Ovary (tissue), 7 donors: ENCODE measurements at regions not wholly inside any gene's neighbourhood (a gene's known extent, or its start where the extent isn't known, plus 50 kb on each side); places are given as distances from the start of the nearest gene placed in this dataset.
"Not testable (repeated sequence)": the region's sequence is repeated elsewhere in the genome, so short reads cannot be mapped to it uniquely, and the experiment has no call there.

Experiments
- DNase-seq, 5 donors: peaks; one replicate each; pipeline ENCODE4 v3.0.0-alpha.2; 2019 to 2020
- H3K27ac ChIP-seq, 2 donors: fragments of 200-600 bp; one replicate each; pipeline versions ENCODE4 v1.5.1 to v1.8.0; 2019 to 2022
- H3K27me3 ChIP-seq: fragments of 200-600 bp; one replicate; pipeline ENCODE4 v1.8.0; 2022
- H3K36me3 ChIP-seq: fragments of 200-600 bp; sonication (generic); one replicate; pipeline ENCODE4 v1.5.1; 2019
- H3K4me1 ChIP-seq: one replicate; pipeline ENCODE4 v1.8.1; 2013; ENCODE audit warnings: mild to moderate bottlenecking, moderate library complexity; ENCODE audit not compliant: insufficient read depth
- H3K4me3 ChIP-seq: fragments of 200-600 bp; sonication (generic); one replicate; pipeline ENCODE4 v1.5.1; 2017
- H3K9me3 ChIP-seq, 2 donors: fragments of 200-600 bp in 1 of 2; sonication (generic) in 1 of 2; one replicate each; pipeline versions ENCODE4 v1.5.1 to v1.8.1; 2013 to 2019; ENCODE audit warnings: mild to moderate bottlenecking in 1 of 2, moderate library complexity in 1 of 2
- EP300 ChIP-seq: sonication (generic); formaldehyde crosslinking; IDR thresholded peaks from one replicate; pipeline ENCODE4 v1.6.1; 2017; ENCODE audit warnings: antibody characterized with exemption
- POLR2A ChIP-seq: fragments of 450-650 bp; IDR thresholded peaks from one replicate; pipeline ENCODE4 v1.6.1; 2017; ENCODE audit warnings: antibody characterized with exemption, mild to moderate bottlenecking, moderate library complexity
- WGBS, 3 donors: extraction: QIAGEN DNeasy Blood & Tissue Kit in 1 of 3; methylation state at CpG; one replicate each; pipeline versions ENCODE4 v1.1.5 to v1.1.7; 2013 to 2017; 5-methylcytosine and 5-hydroxymethylcytosine counted together
- intact Hi-C, 4 donors: fragments of 100-400 bp; cut with DNase I; formaldehyde crosslinking; loops; one replicate each; pipeline versions ENCODE4 v1.11.0 to v1.15.1; 2022 to 2023
- TF ChIP-seq, protein P1 (sequence below), 3 donors: fragments of 450-650 bp in 2 of 3; fragments of 200-600 bp in 1 of 3; IDR thresholded peaks; one replicate each; pipeline versions ENCODE4 v1.5.1 to v1.8.0; 2016 to 2022; ENCODE audit warnings: antibody characterized with exemption in 3 of 3, mild to moderate bottlenecking in 1 of 3
- donor health status: DM: no; HTN: no; CAD: no; lungs with moderate emphysema.
- donor health status: DM: no; HTN: no; CAD: no.
- donor health status: Bipolar disorder and iron deficiency.
- donor health status: DM: no; HTN: no; CAD: no.
- donor health status: DM: yes; HTN: yes; CAD: no.

DNA sequence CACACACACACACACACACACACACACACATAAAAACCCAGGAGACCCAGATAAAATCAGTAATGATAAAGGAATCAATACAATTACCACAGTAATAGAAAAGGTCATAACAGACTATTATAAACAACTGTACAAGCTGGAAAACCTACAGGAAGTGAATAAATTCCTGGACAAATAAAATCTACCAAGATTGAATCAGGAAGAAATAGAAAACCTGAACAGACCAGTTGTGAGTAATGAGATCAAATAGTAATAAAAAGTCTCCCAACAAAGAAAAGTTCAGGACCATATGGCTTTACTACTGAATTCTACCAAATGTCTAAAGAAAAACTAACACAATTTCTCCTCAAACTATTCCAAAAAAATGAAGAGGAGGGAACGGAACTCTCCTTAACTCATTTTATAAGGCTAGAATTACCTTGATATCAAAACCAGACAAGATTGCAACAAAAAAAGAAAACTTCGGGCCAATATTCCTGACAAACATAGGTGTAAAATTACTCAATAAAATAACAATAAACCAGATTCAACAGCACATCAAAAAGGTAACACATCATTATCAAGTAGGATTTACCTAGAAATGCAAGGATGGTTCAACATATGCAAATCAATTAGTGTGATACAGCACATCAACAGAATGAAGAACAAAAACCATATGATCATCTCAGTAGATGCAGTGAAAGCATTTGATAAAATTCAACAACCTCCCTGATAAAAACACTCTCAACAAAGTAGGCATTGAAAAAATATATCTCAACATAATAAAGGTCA, 325.2 kb upstream of the POU5F2 start:
- TF ChIP-seq, protein P1, sequence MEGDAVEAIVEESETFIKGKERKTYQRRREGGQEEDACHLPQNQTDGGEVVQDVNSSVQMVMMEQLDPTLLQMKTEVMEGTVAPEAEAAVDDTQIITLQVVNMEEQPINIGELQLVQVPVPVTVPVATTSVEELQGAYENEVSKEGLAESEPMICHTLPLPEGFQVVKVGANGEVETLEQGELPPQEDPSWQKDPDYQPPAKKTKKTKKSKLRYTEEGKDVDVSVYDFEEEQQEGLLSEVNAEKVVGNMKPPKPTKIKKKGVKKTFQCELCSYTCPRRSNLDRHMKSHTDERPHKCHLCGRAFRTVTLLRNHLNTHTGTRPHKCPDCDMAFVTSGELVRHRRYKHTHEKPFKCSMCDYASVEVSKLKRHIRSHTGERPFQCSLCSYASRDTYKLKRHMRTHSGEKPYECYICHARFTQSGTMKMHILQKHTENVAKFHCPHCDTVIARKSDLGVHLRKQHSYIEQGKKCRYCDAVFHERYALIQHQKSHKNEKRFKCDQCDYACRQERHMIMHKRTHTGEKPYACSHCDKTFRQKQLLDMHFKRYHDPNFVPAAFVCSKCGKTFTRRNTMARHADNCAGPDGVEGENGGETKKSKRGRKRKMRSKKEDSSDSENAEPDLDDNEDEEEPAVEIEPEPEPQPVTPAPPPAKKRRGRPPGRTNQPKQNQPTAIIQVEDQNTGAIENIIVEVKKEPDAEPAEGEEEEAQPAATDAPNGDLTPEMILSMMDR (IDR thresholded peaks at IDR 0.05) = no peak
- no peak for TF ChIP-seq EP300
- H3K4me1 ChIP-seq = no peaks in the 10 kb centered on the region
- no peaks in the 10 kb centered on the region for H3K36me3 ChIP-seq
- no peak for DNase-seq
- intact Hi-C loops = no loop called here
- 94 to 99% (median 95%) methylated on average over 2 of the region's 2 CpGs for WGBS, 3 donors
- H3K27me3 ChIP-seq = no peaks in the 10 kb centered on the region
- no peaks in the 10 kb centered on the region for H3K9me3 ChIP-seq
- no peak overlapping the region for H3K27ac ChIP-seq
- H3K4me3 ChIP-seq = no peak overlapping the region

GRCh38 chr5:94064025-94064424, 322.6 kb upstream of the POU5F2 start:
- H3K4me1 ChIP-seq = no peaks in the 10 kb centered on the region
- no peak for TF ChIP-seq EP300
- TF ChIP-seq, protein P1 (IDR thresholded peaks at IDR 0.05) = no peak
- no peak for TF ChIP-seq POLR2A
- H3K27ac ChIP-seq = no peak overlapping the region
- H3K4me3 ChIP-seq = no peak overlapping the region
- H3K36me3 ChIP-seq = no peaks in the 10 kb centered on the region
- H3K27me3 ChIP-seq = no peaks in the 10 kb centered on the region
- no peaks in the 10 kb centered on the region for H3K9me3 ChIP-seq
- intact Hi-C loops = no loop called here
- DNase-seq = no peak

DNA sequence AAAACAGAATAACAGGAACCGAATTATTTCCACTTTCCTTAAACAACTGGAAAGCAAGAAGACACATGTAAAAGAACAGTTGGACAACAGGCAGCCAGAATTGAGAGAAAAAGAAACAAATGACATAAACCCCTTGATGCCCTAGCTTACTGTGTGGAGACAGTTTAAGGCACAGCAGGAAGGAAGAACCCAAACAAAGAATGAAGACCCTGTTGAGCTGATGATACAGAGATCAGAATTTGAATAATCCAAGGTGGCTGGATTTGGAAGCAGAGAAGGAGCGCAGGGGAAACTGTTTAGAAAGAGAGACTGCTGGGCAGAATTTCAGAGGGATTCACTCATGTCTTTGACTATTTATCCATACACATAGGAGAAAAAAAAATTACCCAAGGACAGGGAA, 316.3 kb upstream of the POU5F2 start:
- H3K27ac ChIP-seq = no peak overlapping the region
- TF ChIP-seq, protein P1 (IDR thresholded peaks at IDR 0.05) = no peak
- H3K4me3 ChIP-seq = no peak overlapping the region
- no peaks in the 10 kb centered on the region for H3K27me3 ChIP-seq
- H3K4me1 ChIP-seq = no peaks in the 10 kb centered on the region
- no peaks in the 10 kb centered on the region for H3K9me3 ChIP-seq
- intact Hi-C loops = no loop called here
- no peaks in the 10 kb centered on the region for H3K36me3 ChIP-seq
- 66 to 69% (median 67%) methylated on average over 2 of the region's 2 CpGs for WGBS, 3 donors
- DNase-seq = no peak

DNA sequence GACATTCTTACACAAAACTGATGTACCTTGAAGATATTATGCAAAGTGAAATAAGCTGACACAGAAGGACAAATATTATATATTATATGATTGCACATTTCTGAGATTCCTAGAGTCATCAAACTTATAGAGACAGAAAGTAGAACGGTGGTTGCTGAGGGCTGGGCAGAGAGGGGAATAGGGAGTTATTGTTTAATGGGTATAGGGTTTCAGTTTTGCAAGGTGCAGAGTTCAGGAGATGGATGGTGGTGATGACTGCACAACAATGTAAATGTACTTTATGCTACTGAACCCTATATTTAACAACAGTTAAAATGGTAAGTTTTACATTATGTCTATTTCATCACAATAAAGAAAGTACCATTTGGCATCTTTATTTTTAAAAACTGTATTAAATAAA, 315.8 kb upstream of the POU5F2 start:
- intact Hi-C loops = no loop called here
- 79 to 84% (median 80%) methylated on average over 1 of the region's 1 CpG for WGBS, 3 donors
- Histone ChIP-seq H3K36me3 (no peaks in the 10 kb centered on the region), H3K4me3 (no peak overlapping the region), H3K4me1 (no peaks in the 10 kb centered on the region), H3K27me3 (no peaks in the 10 kb centered on the region), H3K9me3 (no peaks in the 10 kb centered on the region), H3K27ac (no peak overlapping the region)
- DNase-seq = no peak
- TF ChIP-seq, protein P1 (IDR thresholded peaks at IDR 0.05) = no peak
- TF ChIP-seq POLR2A (no peak), EP300 (no peak)

GRCh38 chr5:94049307-94049922, 308.0 kb upstream of the POU5F2 start:
- H3K27me3 ChIP-seq, H3K4me3 ChIP-seq, H3K27ac ChIP-seq, intact Hi-C loops, H3K4me1 ChIP-seq, H3K36me3 ChIP-seq, H3K9me3 ChIP-seq, DNase-seq: not testable (repeated sequence)
- WGBS, 3 donors = 95 to 96% (median 96%) methylated on average over 10 of the region's 10 CpGs
